Endodermal cell (in vitro differentiated cells): ENCODE measurements at regions not wholly inside any gene's neighbourhood (a gene's known extent, or its start where the extent isn't known, plus 50 kb on each side); places are given as distances from the start of the nearest gene placed in this dataset.

Experiments used
- DNase-seq: peaks from one replicate; pipeline ENCODE4 v3.0.0-alpha.2; 2017
- H3K27ac ChIP-seq: 2 replicates; pipeline ENCODE4 v1.5.1; 2013; ENCODE audit warnings: mild to moderate bottlenecking, low read depth, low read length, moderate library complexity
- H3K27me3 ChIP-seq: 2 replicates; pipeline ENCODE4 v1.6.1; 2013; ENCODE audit warnings: mild to moderate bottlenecking, low read length, moderate library complexity; ENCODE audit not compliant: insufficient read depth, control insufficient read depth, poor library complexity, severe bottlenecking
- H3K36me3 ChIP-seq: 2 replicates; pipeline ENCODE4 v1.7.0; 2013; ENCODE audit warnings: mild to moderate bottlenecking, low read length, moderate library complexity; ENCODE audit not compliant: control insufficient read depth, insufficient read depth
- H3K4me1 ChIP-seq: one replicate; pipeline ENCODE4 v1.7.0; 2013; ENCODE audit warnings: low read length; ENCODE audit not compliant: control insufficient read depth, insufficient read depth
- H3K4me3 ChIP-seq: 2 replicates; pipeline ENCODE4 v1.5.1; 2013; ENCODE audit warnings: mild to moderate bottlenecking, low read length, moderate library complexity
- H3K9ac ChIP-seq: 2 replicates; pipeline ENCODE4 v1.6.1; 2013; ENCODE audit warnings: mild to moderate bottlenecking, low read length, moderate library complexity; ENCODE audit not compliant: poor library complexity, severe bottlenecking; ENCODE audit errors: extremely low read depth
- H3K9me3 ChIP-seq: 2 replicates; pipeline ENCODE4 v1.6.1; 2013; ENCODE audit warnings: mild to moderate bottlenecking, low read length, moderate library complexity; ENCODE audit not compliant: control insufficient read depth
- H3K27ac Mint-ChIP-seq: 2 replicates; pipeline ENCODE4 v1.8.0; 2020; ENCODE audit warnings: mixed read lengths
- H3K27me3 Mint-ChIP-seq: 2 replicates; pipeline ENCODE4 v1.8.0; 2021; ENCODE audit warnings: mild to moderate bottlenecking, mixed read lengths; ENCODE audit not compliant: insufficient read depth
- H3K36me3 Mint-ChIP-seq: 2 replicates; pipeline ENCODE4 v1.8.0; 2020; ENCODE audit warnings: low read depth, mixed read lengths
- H3K4me1 Mint-ChIP-seq: 2 replicates; pipeline ENCODE4 v1.8.0; 2020; ENCODE audit warnings: mixed read lengths
- H3K4me3 Mint-ChIP-seq: 2 replicates; pipeline ENCODE4 v1.8.0; 2020; ENCODE audit warnings: mild to moderate bottlenecking, moderate library complexity, mixed read lengths
- H3K9me3 Mint-ChIP-seq: 2 replicates; pipeline ENCODE4 v1.8.0; 2020; ENCODE audit warnings: mild to moderate bottlenecking, mixed read lengths
- CTCF ChIP-seq: fragments of 200-600 bp; sonication (generic); conservative IDR thresholded peaks from 2 replicates; pipeline ENCODE4 v1.5.0; 2021; ENCODE audit warnings: antibody characterized with exemption, mild to moderate bottlenecking
- WGBS, 2 experiments: methylation state at CpG; one replicate each; pipeline versions ENCODE4 v1.1.5 to v1.1.7; 2013; ENCODE audit warnings: missing lambda C conversion rate in 2 of 2, mixed read lengths in 1 of 2; ENCODE audit not compliant: insufficient coverage in 1 of 2, insufficient read length in 1 of 2; 5-methylcytosine and 5-hydroxymethylcytosine counted together

GRCh38 chrX:124931241-124931640 lies 388.4 kb upstream of the TEX13C start:
- Histone ChIP-seq H3K4me1 (peaks cover 13% of the 10 kb centered on the region), H3K9ac (no peak overlapping the region), H3K27me3 (no peaks in the 10 kb centered on the region), H3K27ac (no peak overlapping the region), H3K36me3 (no peaks in the 10 kb centered on the region), H3K4me3 (no peak overlapping the region), H3K9me3 (no peaks in the 10 kb centered on the region)
- H3K27ac Mint-ChIP-seq, result no peak overlapping the region
- peaks cover 46% of the 10 kb centered on the region for H3K4me1 Mint-ChIP-seq
- DNase-seq, result no peak
- no peak overlapping the region for H3K4me3 Mint-ChIP-seq
- TF ChIP-seq CTCF, result no peak
- no peaks in the 10 kb centered on the region for H3K36me3 Mint-ChIP-seq
- H3K27me3 Mint-ChIP-seq, result no peaks in the 10 kb centered on the region
- H3K9me3 Mint-ChIP-seq, result no peaks in the 10 kb centered on the region
- 87% methylated on average over 3 of the region's 3 CpGs; no CpG with 5 or more reads in 1 of the 2 experiments for WGBS, 2 experiments

- no peaks in the 10 kb centered on the region for H3K27me3 Mint-ChIP-seq
- no peaks in the 10 kb centered on the region for H3K9me3 Mint-ChIP-seq
- H3K9ac ChIP-seq, result no peak overlapping the region
- H3K27ac Mint-ChIP-seq, result no peak overlapping the region
- no peak for DNase-seq
- H3K4me3 ChIP-seq, result no peak overlapping the region
- WGBS, 2 experiments, result 80 to 94% methylated on average over 2 to 3 of the region's 3 CpGs
- no peak overlapping the region for H3K4me3 Mint-ChIP-seq
- H3K27me3 ChIP-seq, result no peaks in the 10 kb centered on the region
- H3K36me3 ChIP-seq, result no peaks in the 10 kb centered on the region
- peaks cover 13% of the 10 kb centered on the region for H3K4me1 ChIP-seq
- H3K4me1 Mint-ChIP-seq, result peaks cover 50% of the 10 kb centered on the region
- H3K27ac ChIP-seq, result no peak overlapping the region
- no peaks in the 10 kb centered on the region for H3K9me3 ChIP-seq
- TF ChIP-seq CTCF, result no peak
- no peaks in the 10 kb centered on the region for H3K36me3 Mint-ChIP-seq
These were observed 387.7 kb upstream of the TEX13C start for GRCh38 chrX:124931958-124932357.

- 96% methylated on average over 2 of the region's 2 CpGs; no CpG with 5 or more reads in 1 of the 2 experiments for WGBS, 2 experiments
- Mint-ChIP-seq H3K27ac (no peak overlapping the region), H3K4me3 (no peak overlapping the region), H3K9me3 (no peaks in the 10 kb centered on the region), H3K36me3 (no peaks in the 10 kb centered on the region), H3K27me3 (peaks cover 2% of the 10 kb centered on the region), H3K4me1 (peaks cover 25% of the 10 kb centered on the region)
- no peak overlapping the region for H3K9ac ChIP-seq
- no peak for DNase-seq
- H3K4me3 ChIP-seq, result no peak overlapping the region
- no peaks in the 10 kb centered on the region for H3K9me3 ChIP-seq
- H3K4me1 ChIP-seq, result peaks cover 4% of the 10 kb centered on the region
- no peaks in the 10 kb centered on the region for H3K27me3 ChIP-seq
- no peaks in the 10 kb centered on the region for H3K36me3 ChIP-seq
- no peak overlapping the region for H3K27ac ChIP-seq
- no peak for TF ChIP-seq CTCF
These were observed 381.0 kb upstream of the TEX13C start for GRCh38 chrX:124938715-124939114.
